Gastroesophageal sphincter (tissue), 4 donors: ENCODE measurements at regions not wholly inside any gene's neighbourhood (a gene's known extent, or its start where the extent isn't known, plus 50 kb on each side); places are given as distances from the start of the nearest gene placed in this dataset.

Source experiments
- ATAC-seq: fragments of 150-250 bp; one replicate; pipeline ENCODE4 v1.9.1; 2016; ENCODE audit warnings: mild to moderate bottlenecking, moderate library complexity
- H3K27ac ChIP-seq, 4 donors: fragments of 200-600 bp; sonication (generic) in 3 of 4; 1 replicate in 3 of 4; 2 replicates in 1 of 4; pipeline ENCODE4 v1.5.1; 2016 to 2019
- H3K27me3 ChIP-seq: fragments of 200-600 bp; sonication (generic); one replicate; pipeline ENCODE4 v1.5.1; 2019
- H3K36me3 ChIP-seq, 2 donors: fragments of 200-600 bp; sonication (generic); one replicate each; pipeline ENCODE4 v1.5.1; 2019; ENCODE audit warnings: control low read depth in 1 of 2
- H3K4me1 ChIP-seq, 3 donors: fragments of 200-600 bp; sonication (generic); 1 replicate in 2 of 3; 2 replicates in 1 of 3; pipeline ENCODE4 v1.5.1; 2016 to 2019; ENCODE audit warnings: control low read depth in 2 of 3
- H3K4me3 ChIP-seq, 2 donors: fragments of 200-600 bp; sonication (generic); one replicate each; pipeline ENCODE4 v1.5.1; 2019; ENCODE audit warnings: mild to moderate bottlenecking in 1 of 2, moderate library complexity in 1 of 2
- H3K9me3 ChIP-seq, 3 donors: fragments of 200-600 bp; sonication (generic); one replicate each; pipeline ENCODE4 v1.5.1; 2017 to 2019; ENCODE audit warnings: control low read depth in 2 of 3
- CTCF ChIP-seq, 4 experiments: fragments of 200-600 bp in 2 of 4; fragments of 450-650 bp in 2 of 4; sonication (generic) in 1 of 4; IDR thresholded peaks; one replicate each; pipeline ENCODE4 v1.5.1; 2017 to 2019; ENCODE audit warnings: antibody characterized with exemption in 4 of 4, mild to moderate bottlenecking in 2 of 4, moderate library complexity in 2 of 4
- EP300 ChIP-seq: sonication (generic); formaldehyde crosslinking; IDR thresholded peaks from one replicate; pipeline ENCODE4 v1.6.1; 2017; ENCODE audit warnings: antibody characterized with exemption, mild to moderate bottlenecking
- POLR2A ChIP-seq, 2 donors: fragments of 450-650 bp; IDR thresholded peaks; one replicate each; pipeline ENCODE4 v1.6.1; 2017; ENCODE audit warnings: antibody characterized with exemption in 2 of 2, mild to moderate bottlenecking in 2 of 2, moderate library complexity in 1 of 2
- POLR2AphosphoS5 ChIP-seq: sonication (generic); formaldehyde crosslinking; IDR thresholded peaks from one replicate; pipeline ENCODE4 v1.6.1; 2017; ENCODE audit warnings: antibody characterized with exemption
- WGBS, 2 donors: methylation state at CpG; one replicate each; pipeline ENCODE4 v1.1.5; 2018; ENCODE audit warnings: low coverage in 1 of 2; 5-methylcytosine and 5-hydroxymethylcytosine counted together

- Histone ChIP-seq H3K36me3 (no peaks in the 10 kb centered on the region), H3K4me3 (no peak overlapping the region), H3K27ac (no peak overlapping the region), H3K9me3 (no peaks in the 10 kb centered on the region), H3K4me1 (peaks cover 0 to 14% (median 5%) of the 10 kb centered on the region in 3 donors), H3K27me3 (peaks cover 13% of the 10 kb centered on the region)
- 70 to 100% methylated on average over 1 to 4 of the region's 15 CpGs for WGBS, 2 donors
- ATAC-seq = no peak
- TF ChIP-seq EP300 = no peak
- TF ChIP-seq POLR2A (IDR thresholded peaks at IDR 0.05) = no peak
- no peak for TF ChIP-seq POLR2AphosphoS5
- TF ChIP-seq CTCF (IDR thresholded peaks at IDR 0.05) = no peak
These were observed 90.2 kb upstream of the RUNX3 start for GRCh38 chr1:25020173-25020845.

GRCh38 chr1:25019337-25020172 is 89.5 kb upstream of the RUNX3 start:
- TF ChIP-seq POLR2A (IDR thresholded peaks at IDR 0.05) (no peak), POLR2AphosphoS5 (no peak), EP300 (no peak), CTCF (IDR thresholded peaks at IDR 0.05) (no peak)
- no peak overlapping the region for H3K27ac ChIP-seq
- 87 to 94% methylated on average over 5 to 6 of the region's 13 CpGs for WGBS, 2 donors
- no peak for ATAC-seq
- H3K36me3 ChIP-seq = no peaks in the 10 kb centered on the region
- no peak overlapping the region for H3K4me3 ChIP-seq
- peaks cover 0 to 14% (median 5%) of the 10 kb centered on the region in 3 donors for H3K4me1 ChIP-seq
- H3K9me3 ChIP-seq = no peaks in the 10 kb centered on the region
- H3K27me3 ChIP-seq = peaks cover 13% of the 10 kb centered on the region

GRCh38 chr1:25018943-25019336 is 88.9 kb upstream of the RUNX3 start:
- no peak for TF ChIP-seq POLR2A (IDR thresholded peaks at IDR 0.05)
- ATAC-seq = no peak
- no peaks in the 10 kb centered on the region for H3K36me3 ChIP-seq
- peaks cover 13% of the 10 kb centered on the region for H3K27me3 ChIP-seq
- 92 to 100% methylated on average over 1 to 2 of the region's 5 CpGs for WGBS, 2 donors
- H3K9me3 ChIP-seq = no peaks in the 10 kb centered on the region
- no peak overlapping the region for H3K27ac ChIP-seq
- peaks cover 0 to 14% (median 5%) of the 10 kb centered on the region in 3 donors for H3K4me1 ChIP-seq
- H3K4me3 ChIP-seq = no peak overlapping the region

GRCh38 chr1:25018110-25018735 is 88.1 kb upstream of the RUNX3 start:
- WGBS, 2 donors = no CpG with 5 or more reads among the region's 7 CpGs
- TF ChIP-seq CTCF (IDR thresholded peaks at IDR 0.05) (no peak), POLR2AphosphoS5 (no peak), POLR2A (IDR thresholded peaks at IDR 0.05) (no peak), EP300 (no peak)
- H3K36me3 ChIP-seq = no peaks in the 10 kb centered on the region
- no peaks in the 10 kb centered on the region for H3K9me3 ChIP-seq
- no peak for ATAC-seq
- peaks cover 0 to 14% (median 5%) of the 10 kb centered on the region in 3 donors for H3K4me1 ChIP-seq
- H3K4me3 ChIP-seq = no peak overlapping the region
- no peak overlapping the region for H3K27ac ChIP-seq
- H3K27me3 ChIP-seq = peaks cover 13% of the 10 kb centered on the region

GRCh38 chr1:25017436-25018109 is 87.5 kb upstream of the RUNX3 start:
- H3K27me3 ChIP-seq = peaks cover 13% of the 10 kb centered on the region
- ATAC-seq = no peak
- WGBS, 2 donors = 75 to 83% methylated on average over 2 to 5 of the region's 11 CpGs
- TF ChIP-seq POLR2AphosphoS5 (no peak), POLR2A (IDR thresholded peaks at IDR 0.05) (no peak), EP300 (no peak), CTCF (IDR thresholded peaks at IDR 0.05) (no peak)
- H3K4me3 ChIP-seq = no peak overlapping the region
- H3K36me3 ChIP-seq = no peaks in the 10 kb centered on the region
- no peak overlapping the region for H3K27ac ChIP-seq
- H3K4me1 ChIP-seq = peaks cover 0 to 9% (median 1%) of the 10 kb centered on the region in 3 donors
- H3K9me3 ChIP-seq = no peaks in the 10 kb centered on the region
